ENCODE measurements at regions not wholly inside any gene's neighbourhood (a gene's known extent, or its start where the extent isn't known, plus 50 kb on each side); places are given as distances from the start of the nearest gene placed in this dataset.

GRCh38 chr2:190800528-190800927 lies 80.1 kb upstream of the GLS start (continued):
- TF ChIP-seq IRF5 (IDR thresholded peaks at IDR 0.05; ENCODE audit: borderline replicate concordance), result no peak
- no peak for TF ChIP-seq LARP7 (IDR thresholded peaks at IDR 0.05)
- no peak for TF ChIP-seq STAT3 (IDR thresholded peaks at IDR 0.05; ENCODE audit: low read depth, low read length)
- TF ChIP-seq POLR2A (IDR thresholded peaks at IDR 0.05; ENCODE audit: low read depth, low read length), result no peak
- TF ChIP-seq KLF5 (IDR thresholded peaks at IDR 0.05; ENCODE audit: partially characterized antibody), result no peak
- no peak for TF ChIP-seq CBFB (IDR thresholded peaks at IDR 0.05; ENCODE audit: low read depth)
- TF ChIP-seq CHD4 (IDR thresholded peaks at IDR 0.05), result no peak
- no peak for TF ChIP-seq SMAD5 (IDR thresholded peaks at IDR 0.05; ENCODE audit: low read depth)
- TF ChIP-seq RELA (IDR thresholded peaks at IDR 0.05; ENCODE audit: borderline replicate concordance, partially characterized antibody), result no peak
- no peak for TF ChIP-seq SIX5 (IDR thresholded peaks at IDR 0.05; ENCODE audit: low read depth, low read length, severe bottlenecking)

- H3K79me2 ChIP-seq (ENCODE audit: control insufficient read depth, insufficient read depth, low read length), result no peaks in the 10 kb centered on the region
- CTCF ChIA-PET, result interaction anchor here (0.7 to 2.9 kb wide), 7 partner anchors 9 to 458 kb away, joined by 3 to 24 read pairs (median 3); no protein-coding TSS in a partner anchor
- H3K27ac ChIP-seq (ENCODE audit: control insufficient read depth, insufficient read depth), result no peak overlapping the region
- no TSS peak for BruUV-seq (replicated peaks)
- no peak for TF ChIP-seq ESRRA (IDR thresholded peaks at IDR 0.05; ENCODE audit: low read length)
- TF ChIP-seq PBX3 (IDR thresholded peaks at IDR 0.05; ENCODE audit: insufficient replicate concordance, low read depth, low read length), result peak; percentile 30
- peak; percentile 81 for TF ChIP-seq PKNOX1 (IDR thresholded peaks at IDR 0.05)
- no peak for TF ChIP-seq MYB (IDR thresholded peaks at IDR 0.05; ENCODE audit: borderline replicate concordance, low read depth, low read length)
- 0 out of 2 replicates have a peak, but pooled peaks have one; percentile 33 for TF ChIP-seq MLLT1 (IDR thresholded peaks at IDR 0.05)
- 0 out of 2 replicates have a peak, but pooled peaks have one; percentile 35 for TF ChIP-seq NBN (IDR thresholded peaks at IDR 0.05)
- no peak for DNase-seq (ENCODE audit: low read depth, low spot score)
- RAD21 ChIA-PET (ENCODE audit: unreplicated experiment), result interaction anchor here (1.5 to 2.2 kb wide), 5 partner anchors 9 to 166 kb away, joined by 5 to 11 read pairs (median 9); no protein-coding TSS in a partner anchor
- no peak overlapping the region for H3K4me3 ChIP-seq
- POLR2A ChIA-PET, result no interaction called here
- H3K9me3 ChIP-seq (replicated peaks; ENCODE audit: control insufficient read depth, insufficient read depth, low read length), result no peaks in the 10 kb centered on the region
- no peaks in the 10 kb centered on the region for H3K27me3 ChIP-seq (replicated peaks in 1 of 2; ENCODE audit: control insufficient read depth in 2 of 2, insufficient read depth in 2 of 2, low read length in 1 of 2)
- 83% methylated on average over 3 of the region's 3 CpGs for WGBS (ENCODE audit: insufficient coverage, insufficient replicate concordance, low lambda C conversion rate, missing lambda C conversion rate)
- SMC1A ChIA-PET (ENCODE audit: uncharacterized antibody, unreplicated experiment), result interaction anchor here (0.9 to 2.7 kb wide), 8 partner anchors 10 to 269 kb away, joined by 3 to 14 read pairs (median 5); no protein-coding TSS in a partner anchor
- peak; percentile 39; the same call in 1 of the 3 replicates for ATAC-seq
- no peak overlapping the region for H2AFZ ChIP-seq (ENCODE audit: control insufficient read depth, low read depth, low read length)
- H3K4me2 ChIP-seq (ENCODE audit: control insufficient read depth, insufficient read depth), result no peak overlapping the region
- in situ Hi-C loops (cut with MboI) (loop anchor here (5.0 kb wide), 2 partner anchors 420 to 715 kb away; no protein-coding TSS in a partner anchor), intact Hi-C loops (cut with micrococcal nuclease; ENCODE audit: unreplicated experiment) (loop anchor here (5.0 kb wide), 2 partner anchors 165 to 275 kb away; no protein-coding TSS in a partner anchor)
- no peaks in the 10 kb centered on the region for H3K36me3 ChIP-seq (ENCODE audit: control insufficient read depth in 2 of 2, insufficient read depth in 2 of 2, low read length in 1 of 2)
- H3K4me1 ChIP-seq (ENCODE audit: control insufficient read depth, insufficient read depth, low read length), result no peaks in the 10 kb centered on the region
- no peak for FAIRE-seq
- H3K9ac ChIP-seq (ENCODE audit: control insufficient read depth, insufficient read depth, low read length), result no peak overlapping the region
- H4K20me1 ChIP-seq (ENCODE audit: control insufficient read depth, insufficient read depth), result no peaks in the 10 kb centered on the region
Measured at GRCh38 chr2:190802129-190802528, 78.5 kb upstream of the GLS start.
